Activated T-cell treated with anti-CD3 and anti-CD28 coated beads for 24 hours (primary cell): ENCODE measurements at regions not wholly inside any gene's neighbourhood (a gene's known extent, or its start where the extent isn't known, plus 50 kb on each side); places are given as distances from the start of the nearest gene placed in this dataset.
A peak's percentile ranks its signal among the peaks of the same experiment; 100 is the strongest.
"Not testable (repeated sequence)": the region's sequence is repeated elsewhere in the genome, so short reads cannot be mapped to it uniquely, and the experiment has no call there.

Experiments
- DNase-seq: peaks from one replicate; pipeline ENCODE4 v3.0.0-alpha.2; 2020; ENCODE audit warnings: low read depth

GRCh38 chr10:8778713-8779112, 724.2 kb downstream of the GATA3 start:
- no peak for DNase-seq

DNA sequence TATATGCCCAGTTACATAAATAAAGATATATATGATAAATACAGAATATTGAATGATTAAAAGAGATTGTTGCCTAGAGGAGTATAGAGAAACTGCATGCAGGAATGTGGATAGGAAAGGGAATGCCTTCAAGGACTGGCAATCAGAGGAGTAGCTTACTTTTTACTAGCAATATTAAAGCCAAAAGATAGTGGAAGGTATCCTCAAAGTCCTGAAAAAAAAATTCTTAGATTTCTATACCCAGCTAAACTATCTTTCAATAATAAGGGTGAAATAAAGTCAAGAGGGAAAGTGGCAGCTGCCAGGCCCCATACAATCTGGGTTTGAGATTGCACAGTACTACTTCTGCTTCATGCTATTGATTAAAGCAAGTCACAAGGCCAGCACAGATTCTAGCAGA, 733.2 kb downstream of the GATA3 start:
- DNase-seq, result no peak

- DNase-seq, result no peak
Measured at GRCh38 chr10:8790390-8790789, 735.9 kb downstream of the GATA3 start.

- peak; percentile 15 for DNase-seq
Measured at GRCh38 chr10:8794860-8795259, 740.4 kb downstream of the GATA3 start.

GRCh38 chr10:8800426-8800825, 745.9 kb downstream of the GATA3 start:
- no peak for DNase-seq

DNA sequence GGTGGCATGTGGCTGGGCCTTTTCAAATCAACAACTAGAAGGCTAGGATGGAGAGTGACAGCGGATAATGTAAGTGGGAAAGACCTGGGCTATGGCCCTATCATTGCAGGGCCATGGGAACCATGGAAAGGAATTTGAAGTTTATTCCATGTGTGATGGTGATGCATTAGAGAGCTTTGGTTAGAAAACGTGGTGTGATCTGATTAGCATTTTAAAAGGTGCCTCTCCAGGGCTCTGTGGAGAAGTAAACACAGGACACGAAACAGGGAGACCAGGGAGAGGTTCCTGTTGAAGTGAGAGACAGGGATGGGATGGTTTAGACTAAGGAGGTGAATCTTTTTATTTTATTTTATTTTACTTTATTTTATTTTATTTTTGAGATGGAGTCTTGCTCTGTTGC, 749.5 kb downstream of the GATA3 start:
- DNase-seq, result no peak

DNA sequence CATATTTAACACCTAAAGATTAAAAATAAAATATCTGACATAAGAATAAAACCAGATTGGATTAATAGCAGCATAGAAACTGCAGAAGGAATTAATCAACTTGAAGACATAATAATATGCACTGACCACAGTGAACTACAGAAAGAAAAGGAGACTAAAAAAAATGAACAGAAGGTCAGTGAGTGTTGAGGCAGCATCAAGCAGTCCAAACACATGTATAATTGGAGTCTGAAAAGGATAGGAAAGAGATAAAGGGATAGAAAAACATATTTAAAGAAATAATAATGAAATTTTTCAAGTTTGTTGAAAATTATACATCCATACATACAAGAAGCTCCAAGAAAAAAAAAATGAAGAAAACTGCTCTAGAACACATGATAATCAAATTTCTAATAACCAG, 756.2 kb downstream of the GATA3 start:
- DNase-seq, result no peak

DNA sequence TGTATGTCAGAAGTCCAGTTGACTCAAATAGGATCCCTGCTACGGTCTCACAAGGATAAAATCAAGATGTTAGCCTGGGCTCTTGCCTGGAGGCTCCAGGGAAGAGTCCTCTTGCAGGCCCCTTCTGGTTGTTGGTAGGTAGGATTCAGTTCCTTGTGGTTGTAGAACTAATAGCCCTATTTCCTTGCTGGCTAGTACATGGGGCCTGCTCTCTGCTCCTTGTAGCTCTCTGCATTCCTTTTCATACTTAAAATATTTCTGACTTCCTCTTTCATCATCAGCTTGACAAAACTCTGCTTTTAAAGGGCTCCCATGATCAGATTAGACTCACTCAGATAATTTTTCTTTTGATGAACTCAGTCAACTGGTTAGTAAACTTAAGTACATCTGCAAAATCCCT, 756.7 kb downstream of the GATA3 start:
- DNase-seq, result no peak

DNA sequence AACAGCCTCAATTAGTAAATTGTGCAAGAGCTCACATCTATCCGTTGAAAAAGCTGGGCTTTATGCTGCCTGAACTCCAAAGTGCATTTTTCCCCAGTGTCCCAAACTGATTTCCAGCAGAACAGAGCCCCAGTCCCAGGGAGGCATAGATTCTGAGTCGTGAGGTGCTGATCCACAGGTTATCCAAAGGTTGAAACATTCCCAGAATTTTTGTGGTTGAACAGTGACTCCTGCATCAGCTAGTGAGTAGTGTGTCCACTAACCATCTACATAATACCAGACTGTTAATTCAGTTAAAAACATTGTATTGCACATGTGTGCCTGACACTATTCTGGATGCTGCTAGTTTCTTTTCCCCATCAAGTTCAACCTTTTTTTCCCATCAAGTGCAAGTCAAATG, 761.5 kb downstream of the GATA3 start:
- no peak for DNase-seq

DNA sequence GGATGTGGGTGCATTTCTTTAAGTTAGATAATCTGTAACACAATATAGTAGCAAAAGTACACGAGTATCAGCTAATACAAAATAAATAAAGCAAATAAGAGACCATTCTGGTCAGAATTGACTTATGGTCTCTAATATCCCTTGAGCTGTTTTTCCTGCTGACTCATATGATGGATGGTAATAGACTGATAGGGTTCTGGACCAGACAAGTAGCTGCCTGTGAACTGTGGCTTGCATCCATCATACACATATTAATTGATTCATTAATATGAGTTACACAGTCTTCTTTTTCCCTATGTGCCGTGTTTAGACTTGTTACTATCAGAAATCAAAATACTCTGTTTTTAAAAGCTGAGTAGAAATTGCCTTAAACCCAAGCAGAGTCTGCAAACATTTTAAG, 762.8 kb downstream of the GATA3 start:
- no peak for DNase-seq

GRCh38 chr10:8825611-8826010, 771.1 kb downstream of the GATA3 start:
- DNase-seq, result no peak

DNA sequence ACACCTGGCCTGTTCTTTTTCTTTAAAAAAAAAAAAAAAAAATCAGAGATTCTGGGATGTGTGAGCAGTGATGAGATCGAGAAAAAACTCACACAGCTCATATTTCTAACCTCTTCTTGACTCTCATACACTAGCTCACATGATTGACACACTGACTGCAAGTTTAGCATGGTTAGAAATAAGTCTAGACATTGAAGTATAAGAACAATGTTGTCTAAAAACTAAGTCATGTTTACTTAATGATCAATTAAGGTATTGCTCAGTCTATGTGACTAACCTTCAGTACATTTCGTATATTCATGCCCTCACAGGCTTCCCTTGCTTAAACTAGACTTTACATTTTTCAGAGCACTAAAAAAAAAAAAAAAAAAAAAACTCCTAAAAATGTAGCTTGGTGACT, 775.1 kb downstream of the GATA3 start:
- no peak for DNase-seq

- no peak for DNase-seq
Measured at GRCh38 chr10:8830048-8830447, 775.6 kb downstream of the GATA3 start.

DNA sequence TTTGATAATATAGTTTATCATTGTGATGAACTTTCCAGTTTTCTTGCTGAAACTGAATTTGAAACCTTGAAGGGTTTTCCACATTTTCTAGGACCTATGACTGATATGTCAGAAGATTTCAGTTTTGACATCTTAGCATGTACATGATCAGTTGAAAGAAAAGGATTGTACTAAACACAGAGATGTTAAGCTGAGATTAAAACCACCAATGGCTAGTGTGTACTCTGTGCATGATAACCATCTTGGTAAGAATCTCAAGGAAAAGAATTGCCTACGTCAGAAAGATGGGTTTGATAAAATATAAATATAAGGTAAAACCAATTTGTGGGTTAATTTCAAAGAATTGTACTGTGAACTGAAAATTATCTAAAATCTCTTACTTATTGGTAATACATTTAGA, 776.4 kb downstream of the GATA3 start:
- DNase-seq, result no peak

DNA sequence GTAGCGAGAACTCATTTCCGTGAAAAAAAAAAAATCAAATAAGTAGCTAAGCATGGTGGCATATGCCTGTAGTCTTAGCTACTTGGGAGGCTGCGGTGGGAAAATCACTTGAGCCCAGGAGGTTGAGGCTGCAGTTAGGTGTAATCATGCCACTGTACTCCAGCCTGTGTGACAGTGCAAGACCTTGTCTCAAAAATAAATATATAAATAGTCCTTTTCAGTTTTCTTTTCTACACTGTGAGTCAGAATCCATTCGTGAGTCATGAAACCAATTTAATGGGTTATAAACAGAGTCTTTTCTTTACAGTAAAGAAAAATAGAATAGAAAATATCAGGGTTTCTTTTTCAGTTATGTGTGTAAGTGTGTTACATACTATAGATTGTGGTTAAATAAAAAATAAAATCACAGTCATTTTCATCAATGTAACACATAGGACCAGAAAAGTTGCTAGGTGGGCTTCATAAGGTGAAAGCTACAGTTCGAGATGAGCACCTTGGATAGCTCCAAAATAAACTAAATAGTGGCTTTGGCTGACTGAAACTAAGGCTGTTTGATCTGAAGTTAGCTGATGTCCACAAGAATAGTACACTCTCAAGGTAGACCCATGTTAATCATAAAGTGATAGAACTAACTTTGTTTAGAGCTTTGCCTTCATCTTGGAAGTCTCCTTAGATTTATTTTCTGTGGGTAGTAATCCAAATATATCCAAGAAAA, 781.1 kb downstream of the GATA3 start:
- no peak for DNase-seq

DNA sequence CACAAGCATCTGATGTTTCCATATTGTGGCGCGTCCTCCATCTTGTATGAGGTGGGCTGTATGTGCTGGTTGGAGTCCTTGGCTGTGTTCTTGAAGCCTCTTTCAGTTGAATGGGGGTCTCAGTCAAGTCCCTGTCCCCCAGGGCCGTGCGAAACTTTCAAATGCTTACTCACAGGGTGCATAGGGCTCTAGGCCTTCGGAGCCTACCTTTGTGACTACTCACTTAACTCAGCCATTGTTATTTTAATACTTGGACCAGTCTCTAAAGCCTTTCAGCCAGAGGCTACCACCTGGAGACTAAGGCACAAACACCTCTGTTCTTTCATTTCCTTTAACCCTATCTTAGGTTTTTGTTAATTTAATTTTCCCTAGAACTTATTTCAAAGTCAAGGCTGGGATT, 785.9 kb downstream of the GATA3 start:
- DNase-seq, result no peak

- no peak for DNase-seq
Measured at GRCh38 chr10:8844141-8844540, 789.7 kb downstream of the GATA3 start.

GRCh38 chr10:8852546-8852945, 798.1 kb downstream of the GATA3 start:
- no peak for DNase-seq

DNA sequence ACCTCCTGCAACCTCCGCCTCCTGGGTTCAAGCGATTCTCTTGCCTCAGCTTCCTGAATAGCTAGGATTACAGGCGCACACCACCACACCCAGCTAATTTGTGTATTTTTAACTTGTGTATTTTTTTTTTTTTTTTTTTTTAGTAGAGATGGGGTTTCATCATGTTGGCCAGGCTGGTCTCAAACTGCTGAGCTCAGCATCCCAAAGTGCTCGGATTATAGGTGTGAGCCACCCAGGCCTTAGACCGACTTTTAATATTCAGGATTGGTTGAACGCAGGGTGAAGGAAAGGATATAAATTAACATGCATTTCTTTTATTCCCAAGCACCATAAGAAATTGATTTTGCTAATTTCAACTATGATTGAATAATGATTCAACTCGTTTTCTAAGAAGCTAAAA, 798.6 kb downstream of the GATA3 start:
- no peak for DNase-seq

DNA sequence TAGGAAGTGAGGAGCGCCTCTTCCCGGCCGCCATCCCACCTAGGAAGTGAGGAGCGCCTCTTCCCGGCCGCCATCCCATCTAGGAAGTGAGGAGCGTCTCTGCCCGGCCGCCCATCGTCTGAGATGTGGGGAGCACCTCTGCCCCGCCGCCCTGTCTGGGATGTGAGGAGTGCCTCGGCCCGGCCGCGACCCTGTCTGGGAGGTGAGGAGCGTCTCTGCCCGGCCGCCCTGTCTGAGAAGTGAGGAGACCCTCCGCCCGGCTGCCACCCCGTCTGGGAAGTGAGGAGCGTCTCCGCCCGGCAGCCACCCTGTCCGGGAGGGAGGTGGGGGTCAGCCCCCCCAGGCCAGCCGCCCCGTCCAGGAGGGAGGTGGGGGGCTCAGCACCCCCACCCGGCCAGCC, 814.4 kb downstream of the GATA3 start:
- DNase-seq, result not testable (repeated sequence)

- DNase-seq, result no peak
Measured at GRCh38 chr10:8873310-8873709, 818.8 kb downstream of the GATA3 start.

DNA sequence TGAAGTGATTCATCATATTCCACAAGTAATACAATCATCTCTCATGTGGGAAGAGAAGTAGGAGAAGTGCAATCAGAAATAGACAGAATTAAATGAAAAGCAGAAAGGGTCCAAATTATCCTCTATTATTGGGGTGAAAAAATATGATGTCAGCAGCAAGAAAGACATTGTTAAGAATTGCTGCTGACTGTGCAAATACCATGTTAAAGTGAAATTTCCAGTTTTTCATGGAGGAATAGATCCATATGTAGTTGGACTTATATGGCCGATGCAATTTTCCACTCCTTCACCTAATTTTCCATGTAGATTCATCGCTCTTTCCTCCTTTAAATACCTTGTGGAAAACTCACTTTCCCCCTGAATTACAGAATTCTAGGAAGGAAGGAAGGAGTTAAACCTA, 819.8 kb downstream of the GATA3 start:
- DNase-seq, result no peak

DNA sequence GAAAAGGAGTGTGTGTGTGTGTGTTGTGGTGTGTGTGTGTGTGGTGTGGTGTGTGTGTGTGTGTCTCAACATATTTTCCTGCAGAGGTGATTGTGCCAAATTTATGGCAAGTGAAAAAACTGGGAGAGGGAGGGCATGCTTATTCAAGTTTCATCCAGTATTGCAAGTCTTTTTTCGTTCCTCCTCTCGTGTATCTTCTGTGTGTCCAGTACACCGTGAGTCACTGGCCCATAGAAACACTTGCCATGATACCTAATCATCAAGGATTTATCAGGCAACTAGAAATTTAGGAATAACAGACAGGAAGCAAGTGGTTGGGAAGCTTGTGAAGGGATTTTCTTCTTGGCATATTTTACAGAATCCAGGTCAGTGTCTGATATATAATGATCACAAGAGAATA, 820.5 kb downstream of the GATA3 start:
- no peak for DNase-seq

GRCh38 chr10:8876171-8876570, 821.7 kb downstream of the GATA3 start:
- DNase-seq, result no peak

GRCh38 chr10:8889538-8889937, 835.0 kb downstream of the GATA3 start:
- DNase-seq, result no peak
